GM12878 (cell line): ENCODE measurements at regions not wholly inside any gene's neighbourhood (a gene's known extent, or its start where the extent isn't known, plus 50 kb on each side); places are given as distances from the start of the nearest gene placed in this dataset.

Experiments
- ATAC-seq: fragments of 200-7000 bp; cut with Tn5 transposase; 3 replicates; pipeline ENCODE4 v1.9.1; 2020; ENCODE audit warnings: mild to moderate bottlenecking, moderate library complexity
- BruUV-seq: library from RNA; stranded (reverse); fragments of 400-500 nt; replicated peaks from 2 replicates; lab custom pipeline; 2021; lab: Mats Ljungman, UMichigan
- CTCF ChIA-PET: fragments of 300-600 bp; sonication (Branson Sonifier 250); formaldehyde crosslinking; extraction: SDS; loops from one replicate; lab custom pipeline; 2021; ENCODE audit warnings: inconsistent platforms; lab: Yijun Ruan, JAX
- POLR2A ChIA-PET: fragments of 350-600 bp; formaldehyde crosslinking; extraction: SDS; loops from one replicate; lab custom pipeline; 2021; ENCODE audit warnings: inconsistent platforms; lab: Charles Lee
- RAD21 ChIA-PET: fragments of 300-600 bp; sonication (Branson Sonifier 250); formaldehyde crosslinking; loops from one replicate; lab custom pipeline; 2023; ENCODE audit warnings: antibody characterized with exemption; ENCODE audit not compliant: unreplicated experiment; lab: Charles Lee
- SMC1A ChIA-PET: fragments of 300-600 bp; sonication (Branson Sonifier 250); formaldehyde crosslinking; loops from one replicate; lab custom pipeline; 2023; ENCODE audit not compliant: unreplicated experiment, uncharacterized antibody; lab: Charles Lee
- DNase-seq: peaks from one replicate; pipeline ENCODE4 v3.0.0-alpha.2; 2011; ENCODE audit warnings: low read depth, low spot score
- FAIRE-seq: peaks from 3 replicates; lab custom pipeline; 2011; peaks lifted over from hg19 to GRCh38; lab: Jason Lieb, UNC
- H2AFZ ChIP-seq: 2 replicates; pipeline ENCODE4 v1.6.0; 2011; ENCODE audit warnings: low read depth, low read length, control low read depth; ENCODE audit not compliant: control insufficient read depth
- H3K27ac ChIP-seq: 2 replicates; pipeline ENCODE4 v1.5.1; 2011; ENCODE audit warnings: control low read depth; ENCODE audit not compliant: control insufficient read depth, insufficient read depth
- H3K27me3 ChIP-seq, 2 experiments: replicated peaks in 1 of 2; 2 replicates each; pipeline versions ENCODE4 v1.6.0 to v1.6.1; 2011; ENCODE audit warnings: low read length in 1 of 2; ENCODE audit not compliant: control insufficient read depth in 2 of 2, insufficient read depth in 2 of 2
- H3K36me3 ChIP-seq, 2 experiments: 2 replicates each; pipeline ENCODE4 v1.5.1; 2011; ENCODE audit warnings: low read length in 1 of 2; ENCODE audit not compliant: control insufficient read depth in 2 of 2, insufficient read depth in 2 of 2
- H3K4me1 ChIP-seq: 2 replicates; pipeline ENCODE4 v1.6.1; 2011; ENCODE audit warnings: mild to moderate bottlenecking, low read length, moderate library complexity, mixed read lengths; ENCODE audit not compliant: control insufficient read depth, insufficient read depth
- H3K4me2 ChIP-seq: 2 replicates; pipeline ENCODE4 v1.6.0; 2011; ENCODE audit warnings: control low read depth; ENCODE audit not compliant: control insufficient read depth, insufficient read depth
- H3K4me3 ChIP-seq: fragments of 200-600 bp; sonication (generic); 2 replicates; pipeline ENCODE4 v1.5.1; 2016
- H3K79me2 ChIP-seq: 2 replicates; pipeline ENCODE4 v1.6.0; 2011; ENCODE audit warnings: low read length; ENCODE audit not compliant: control insufficient read depth, insufficient read depth
- H3K9ac ChIP-seq: 2 replicates; pipeline ENCODE4 v1.8.0; 2011; ENCODE audit warnings: low read length, control low read depth, mixed read lengths; ENCODE audit not compliant: control insufficient read depth, insufficient read depth
- H3K9me3 ChIP-seq: replicated peaks from 3 replicates; pipeline ENCODE4 v1.5.1; 2011; ENCODE audit warnings: mild to moderate bottlenecking, low read length; ENCODE audit not compliant: control insufficient read depth, insufficient read depth
- H4K20me1 ChIP-seq: 2 replicates; pipeline ENCODE4 v1.6.0; 2011; ENCODE audit not compliant: control insufficient read depth, insufficient read depth
- FOXK2 ChIP-seq: fragments of 450-650 bp; IDR thresholded peaks from 2 replicates; pipeline ENCODE4 v1.6.1; 2017; ENCODE audit warnings: mild to moderate bottlenecking, moderate library complexity
- NFIC ChIP-seq: IDR thresholded peaks from 2 replicates; pipeline ENCODE4 v1.6.1; 2012; ENCODE audit warnings: low read depth, mild to moderate bottlenecking, inconsistent platforms, low read length, moderate library complexity
- SREBF2 ChIP-seq: IDR thresholded peaks from 2 replicates; pipeline ENCODE4 v1.6.1; 2012; ENCODE audit warnings: mild to moderate bottlenecking, low read length
- WGBS: methylation state at CpG from one replicate; pipeline ENCODE4 v1.1.6; 2016; ENCODE audit warnings: low lambda C conversion rate; ENCODE audit not compliant: insufficient replicate concordance, insufficient coverage; ENCODE audit errors: missing lambda C conversion rate; 5-methylcytosine and 5-hydroxymethylcytosine counted together
- in situ Hi-C: fragments of 300-500 bp; cut with MboI; formaldehyde crosslinking; loops from 9 replicates; pipeline ENCODE4 v1.14.3; 2018; ENCODE audit warnings: mixed read lengths
- intact Hi-C: fragments of 100-400 bp; cut with micrococcal nuclease; formaldehyde crosslinking; loops from one replicate; pipeline ENCODE4 v1.14.2; 2022; ENCODE audit not compliant: unreplicated experiment
- TF ChIP-seq, protein P1 (sequence below): fragments of 450-650 bp; formaldehyde crosslinking; IDR thresholded peaks from 2 replicates; pipeline ENCODE4 v1.4.0; 2022; ENCODE audit warnings: mild to moderate bottlenecking, moderate library complexity
- TF ChIP-seq, protein P2 (sequence below): IDR thresholded peaks from 2 replicates; pipeline ENCODE4 v1.6.1; 2012; ENCODE audit warnings: low read length, inconsistent platforms
- TF ChIP-seq, protein P3 (sequence below): fragments of 150-350 bp; IDR thresholded peaks from 2 replicates; pipeline ENCODE4 v1.6.1; 2016; ENCODE audit warnings: low read depth, low read length

DNA sequence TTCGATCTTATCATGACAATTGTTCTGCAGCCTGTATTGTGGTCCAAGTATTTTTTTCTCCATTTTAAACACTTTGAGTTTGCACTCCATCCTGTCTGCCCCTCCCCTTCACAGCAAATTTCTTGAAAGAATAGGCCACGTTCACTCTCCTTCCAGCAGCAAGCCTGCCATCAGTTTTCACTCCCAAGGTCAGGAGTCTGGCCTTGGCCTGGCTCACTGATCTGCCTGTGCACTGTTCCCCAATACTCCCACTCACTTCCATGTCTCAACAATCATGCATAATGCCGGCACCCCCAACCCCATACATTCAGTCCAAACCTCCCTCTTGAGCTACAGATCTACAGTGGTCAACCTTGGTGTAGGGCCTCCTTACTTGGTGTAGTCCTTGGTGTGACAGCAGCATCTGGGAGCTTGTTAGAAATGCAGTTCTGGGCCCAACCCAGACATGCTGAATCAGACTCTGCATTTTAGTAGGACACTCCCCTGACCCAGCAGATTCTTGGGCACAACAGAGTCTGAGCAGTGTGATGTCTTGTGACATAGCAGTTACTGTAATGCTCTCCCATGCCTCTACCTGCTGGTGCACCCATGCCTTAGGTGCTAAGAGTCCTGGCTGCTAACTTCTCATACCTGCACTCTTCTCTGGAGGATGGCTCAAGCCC is 58.3 kb upstream of the XCR1 start:
- ChIA-PET RAD21 (interaction anchor here (1.0 to 20.1 kb wide), 6 partner anchors 123 to 293 kb away, joined by 3 to 396 read pairs (median 38); partner anchors contain the start of genes CCR1 and CCR5), POLR2A (no interaction called here), SMC1A (interaction anchor here (0.5 to 23.6 kb wide), 11 partner anchors 8 to 288 kb away, joined by 3 to 581 read pairs (median 7); partner anchors contain the start of genes CCR1, CCR5 and CXCR6), CTCF (interaction anchor here (1.0 to 21.9 kb wide), 4 partner anchors 123 to 291 kb away, joined by 3 to 714 read pairs (median 258); partner anchors contain the start of genes CCR1 and CCR5)
- H2AFZ ChIP-seq: no peak overlapping the region
- no peak overlapping the region for H3K4me3 ChIP-seq
- ATAC-seq (no peak), FAIRE-seq (no peak), DNase-seq (no peak)
- TF ChIP-seq, protein P1, sequence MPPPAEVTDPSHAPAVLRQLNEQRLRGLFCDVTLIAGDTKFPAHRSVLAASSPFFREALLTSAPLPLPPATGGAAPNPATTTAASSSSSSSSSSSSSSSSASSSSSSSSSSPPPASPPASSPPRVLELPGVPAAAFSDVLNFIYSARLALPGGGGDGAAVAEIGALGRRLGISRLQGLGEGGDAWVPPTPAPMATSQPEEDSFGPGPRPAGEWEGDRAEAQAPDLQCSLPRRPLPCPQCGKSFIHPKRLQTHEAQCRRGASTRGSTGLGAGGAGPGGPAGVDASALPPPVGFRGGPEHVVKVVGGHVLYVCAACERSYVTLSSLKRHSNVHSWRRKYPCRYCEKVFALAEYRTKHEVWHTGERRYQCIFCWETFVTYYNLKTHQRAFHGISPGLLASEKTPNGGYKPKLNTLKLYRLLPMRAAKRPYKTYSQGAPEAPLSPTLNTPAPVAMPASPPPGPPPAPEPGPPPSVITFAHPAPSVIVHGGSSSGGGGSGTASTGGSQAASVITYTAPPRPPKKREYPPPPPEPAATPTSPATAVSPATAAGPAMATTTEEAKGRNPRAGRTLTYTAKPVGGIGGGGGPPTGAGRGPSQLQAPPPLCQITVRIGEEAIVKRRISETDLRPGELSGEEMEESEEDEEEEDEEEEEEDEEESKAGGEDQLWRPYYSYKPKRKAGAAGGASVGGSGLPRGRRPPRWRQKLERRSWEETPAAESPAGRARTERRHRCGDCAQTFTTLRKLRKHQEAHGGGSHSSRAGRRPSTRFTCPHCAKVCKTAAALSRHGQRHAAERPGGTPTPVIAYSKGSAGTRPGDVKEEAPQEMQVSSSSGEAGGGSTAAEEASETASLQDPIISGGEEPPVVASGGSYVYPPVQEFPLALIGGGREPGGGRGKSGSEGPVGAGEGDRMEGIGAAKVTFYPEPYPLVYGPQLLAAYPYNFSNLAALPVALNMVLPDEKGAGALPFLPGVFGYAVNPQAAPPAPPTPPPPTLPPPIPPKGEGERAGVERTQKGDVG: no peak
- TF ChIP-seq, protein P2, sequence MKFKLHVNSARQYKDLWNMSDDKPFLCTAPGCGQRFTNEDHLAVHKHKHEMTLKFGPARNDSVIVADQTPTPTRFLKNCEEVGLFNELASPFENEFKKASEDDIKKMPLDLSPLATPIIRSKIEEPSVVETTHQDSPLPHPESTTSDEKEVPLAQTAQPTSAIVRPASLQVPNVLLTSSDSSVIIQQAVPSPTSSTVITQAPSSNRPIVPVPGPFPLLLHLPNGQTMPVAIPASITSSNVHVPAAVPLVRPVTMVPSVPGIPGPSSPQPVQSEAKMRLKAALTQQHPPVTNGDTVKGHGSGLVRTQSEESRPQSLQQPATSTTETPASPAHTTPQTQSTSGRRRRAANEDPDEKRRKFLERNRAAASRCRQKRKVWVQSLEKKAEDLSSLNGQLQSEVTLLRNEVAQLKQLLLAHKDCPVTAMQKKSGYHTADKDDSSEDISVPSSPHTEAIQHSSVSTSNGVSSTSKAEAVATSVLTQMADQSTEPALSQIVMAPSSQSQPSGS: no peak
- TF ChIP-seq FOXK2 (no peak), NFIC (no peak), SREBF2 (no peak)
- TF ChIP-seq, protein P3, sequence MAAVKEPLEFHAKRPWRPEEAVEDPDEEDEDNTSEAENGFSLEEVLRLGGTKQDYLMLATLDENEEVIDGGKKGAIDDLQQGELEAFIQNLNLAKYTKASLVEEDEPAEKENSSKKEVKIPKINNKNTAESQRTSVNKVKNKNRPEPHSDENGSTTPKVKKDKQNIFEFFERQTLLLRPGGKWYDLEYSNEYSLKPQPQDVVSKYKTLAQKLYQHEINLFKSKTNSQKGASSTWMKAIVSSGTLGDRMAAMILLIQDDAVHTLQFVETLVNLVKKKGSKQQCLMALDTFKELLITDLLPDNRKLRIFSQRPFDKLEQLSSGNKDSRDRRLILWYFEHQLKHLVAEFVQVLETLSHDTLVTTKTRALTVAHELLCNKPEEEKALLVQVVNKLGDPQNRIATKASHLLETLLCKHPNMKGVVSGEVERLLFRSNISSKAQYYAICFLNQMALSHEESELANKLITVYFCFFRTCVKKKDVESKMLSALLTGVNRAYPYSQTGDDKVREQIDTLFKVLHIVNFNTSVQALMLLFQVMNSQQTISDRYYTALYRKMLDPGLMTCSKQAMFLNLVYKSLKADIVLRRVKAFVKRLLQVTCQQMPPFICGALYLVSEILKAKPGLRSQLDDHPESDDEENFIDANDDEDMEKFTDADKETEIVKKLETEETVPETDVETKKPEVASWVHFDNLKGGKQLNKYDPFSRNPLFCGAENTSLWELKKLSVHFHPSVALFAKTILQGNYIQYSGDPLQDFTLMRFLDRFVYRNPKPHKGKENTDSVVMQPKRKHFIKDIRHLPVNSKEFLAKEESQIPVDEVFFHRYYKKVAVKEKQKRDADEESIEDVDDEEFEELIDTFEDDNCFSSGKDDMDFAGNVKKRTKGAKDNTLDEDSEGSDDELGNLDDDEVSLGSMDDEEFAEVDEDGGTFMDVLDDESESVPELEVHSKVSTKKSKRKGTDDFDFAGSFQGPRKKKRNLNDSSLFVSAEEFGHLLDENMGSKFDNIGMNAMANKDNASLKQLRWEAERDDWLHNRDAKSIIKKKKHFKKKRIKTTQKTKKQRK: no peak
- no peak overlapping the region for H3K27ac ChIP-seq
- intact Hi-C loops (no loop called here), in situ Hi-C loops (loop anchor here (5.0 kb wide), 2 partner anchors 287 to 323 kb away; partner anchors contain the start of gene CCR5)
- peaks cover 20% of the 10 kb centered on the region for H3K4me1 ChIP-seq
- no peaks in the 10 kb centered on the region for H3K9me3 ChIP-seq
- WGBS: 44% methylated on average over 3 of the region's 3 CpGs
- no peaks in the 10 kb centered on the region for H3K79me2 ChIP-seq
- no peaks in the 10 kb centered on the region for H4K20me1 ChIP-seq
- H3K4me2 ChIP-seq: no peak overlapping the region
- no peak overlapping the region for H3K9ac ChIP-seq
- no peaks in the 10 kb centered on the region for H3K27me3 ChIP-seq
- H3K36me3 ChIP-seq: no peaks in the 10 kb centered on the region
- BruUV-seq: no TSS peak
